Endothelial cell of umbilical vein (primary cell): ENCODE measurements at regions not wholly inside any gene's neighbourhood (a gene's known extent, or its start where the extent isn't known, plus 50 kb on each side); places are given as distances from the start of the nearest gene placed in this dataset.

Source experiments
- BruUV-seq: library from RNA; stranded (reverse); fragments of 400-500 nt; replicated peaks from 2 replicates; lab custom pipeline; 2021; lab: Mats Ljungman, UMichigan
- CTCF ChIA-PET: fragments of 300-600, 350-600 bp; sonication (Branson Sonifier 250); formaldehyde crosslinking; loops from one replicate; lab custom pipeline; 2021; ENCODE audit warnings: antibody characterized with exemption, inconsistent platforms; lab: Charles Lee
- POLR2A ChIA-PET: fragments of 300-600, 350-600 bp; sonication (Branson Sonifier 250); formaldehyde crosslinking; loops from one replicate; lab custom pipeline; 2021; ENCODE audit warnings: antibody characterized with exemption, inconsistent platforms; lab: Charles Lee
- DNase-seq: peaks from one replicate; pipeline ENCODE4 v3.0.0-alpha.2; 2011; ENCODE audit warnings: low read depth, low spot score
- FAIRE-seq: peaks from 2 replicates; lab custom pipeline; 2011; peaks lifted over from hg19 to GRCh38; lab: Jason Lieb, UNC
- H2AFZ ChIP-seq: 2 replicates; pipeline ENCODE4 v1.6.0; 2012; ENCODE audit warnings: low read depth, low read length, control low read depth, inconsistent platforms
- H3K27ac ChIP-seq: 2 replicates; pipeline ENCODE4 v1.5.1; 2011; ENCODE audit warnings: low read depth, mild to moderate bottlenecking, control low read depth, low read length, moderate library complexity; ENCODE audit not compliant: insufficient read depth
- H3K27me3 ChIP-seq, 2 experiments: 2 replicates each; pipeline versions ENCODE4 v1.6.0 to v1.6.1; 2011; ENCODE audit warnings: low read length in 2 of 2, mixed read lengths in 1 of 2; ENCODE audit not compliant: control insufficient read depth in 2 of 2, insufficient read depth in 2 of 2
- H3K36me3 ChIP-seq, 2 experiments: 2 replicates in 1 of 2; 3 replicates in 1 of 2; pipeline ENCODE4 v1.5.1; 2011; ENCODE audit warnings: low read length in 2 of 2, mild to moderate bottlenecking in 1 of 2, moderate library complexity in 1 of 2; ENCODE audit not compliant: control insufficient read depth in 2 of 2, insufficient read depth in 2 of 2; ENCODE audit errors: extremely low read depth in 1 of 2
- H3K4me1 ChIP-seq: 3 replicates; pipeline ENCODE4 v1.5.1; 2011; ENCODE audit warnings: mild to moderate bottlenecking, low read length; ENCODE audit not compliant: control insufficient read depth, insufficient read depth; ENCODE audit errors: extremely low read depth
- H3K4me2 ChIP-seq: 2 replicates; pipeline ENCODE4 v1.6.1; 2011; ENCODE audit warnings: low read length, control low read depth, mixed read lengths; ENCODE audit not compliant: insufficient read depth
- H3K4me3 ChIP-seq, 3 experiments: fragments of 200-600 bp in 1 of 3; sonication (generic), shearing (Covaris generic) in 1 of 3; replicated peaks in 1 of 3; 2 replicates each; pipeline ENCODE4 v1.5.1; 2011 to 2016; ENCODE audit warnings: control low read depth in 3 of 3, low read length in 3 of 3, mild to moderate bottlenecking in 2 of 3, inconsistent platforms in 1 of 3, low read depth in 1 of 3, moderate library complexity in 1 of 3; ENCODE audit not compliant: insufficient read depth in 1 of 3
- H3K79me2 ChIP-seq: 2 replicates; pipeline ENCODE4 v1.6.0; 2012; ENCODE audit warnings: low read length, inconsistent platforms; ENCODE audit not compliant: control insufficient read depth, insufficient read depth
- H3K9ac ChIP-seq: replicated peaks from 2 replicates; pipeline ENCODE3; 2011; ENCODE audit warnings: low read length, control low read depth; ENCODE audit not compliant: insufficient read depth; ENCODE audit errors: extremely low read depth
- H3K9me1 ChIP-seq: replicated peaks from 3 replicates; pipeline ENCODE4 v1.6.0; 2011; ENCODE audit warnings: mild to moderate bottlenecking, low read length; ENCODE audit not compliant: control insufficient read depth, insufficient read depth; ENCODE audit errors: extremely low read depth
- H3K9me3 ChIP-seq: replicated peaks from 2 replicates; pipeline ENCODE4 v1.5.1; 2012; ENCODE audit warnings: low read length, inconsistent platforms; ENCODE audit not compliant: control insufficient read depth, insufficient read depth
- H4K20me1 ChIP-seq: replicated peaks from 2 replicates; pipeline ENCODE3; 2011; ENCODE audit warnings: mild to moderate bottlenecking, low read length; ENCODE audit not compliant: control insufficient read depth, insufficient read depth; ENCODE audit errors: extremely low read depth
- CTCF ChIP-seq, 2 donors: IDR thresholded peaks; 1 replicate in 1 of 2; 2 replicates in 1 of 2; pipeline ENCODE4 v1.5.1; 2011; ENCODE audit warnings: low read length in 2 of 2, mild to moderate bottlenecking in 2 of 2, moderate library complexity in 2 of 2, control low read depth in 1 of 2, inconsistent platforms in 1 of 2, low read depth in 1 of 2; ENCODE audit not compliant: insufficient read depth in 1 of 2; ENCODE audit errors: extremely low read depth in 1 of 2
- EZH2 ChIP-seq: IDR thresholded peaks from 2 replicates; pipeline ENCODE4 v1.6.1; 2012; ENCODE audit warnings: borderline replicate concordance, low read depth, mild to moderate bottlenecking, moderate library complexity, low read length, inconsistent platforms; ENCODE audit not compliant: severe bottlenecking
- GATA2 ChIP-seq: IDR thresholded peaks from 2 replicates; pipeline ENCODE4 v1.7.0; 2011; ENCODE audit warnings: low read depth, mild to moderate bottlenecking, moderate library complexity, mixed read lengths, low read length; ENCODE audit not compliant: insufficient read length, insufficient read depth
- JUN ChIP-seq: IDR thresholded peaks from 2 replicates; pipeline ENCODE4 v1.6.1; 2011; ENCODE audit warnings: borderline replicate concordance, low read depth; ENCODE audit not compliant: insufficient read length, insufficient read depth
- MAX ChIP-seq: IDR thresholded peaks from 2 replicates; pipeline ENCODE4 v1.6.1; 2011; ENCODE audit not compliant: insufficient read depth, insufficient read length
- MYC ChIP-seq: IDR thresholded peaks from one replicate; pipeline ENCODE4 v1.6.1; 2011; ENCODE audit warnings: mild to moderate bottlenecking, low read depth, low read length
- POLR2A ChIP-seq: IDR thresholded peaks from 2 replicates; pipeline ENCODE4 v1.6.1; 2012; ENCODE audit warnings: low read depth, mild to moderate bottlenecking, control low read depth, low read length
- dilution Hi-C: fragments of 300-500 bp; cut with MboI; formaldehyde crosslinking; loops from one replicate; pipeline ENCODE4 v1.15.0; 2019; ENCODE audit warnings: low sequenced_read_pairs; ENCODE audit not compliant: extremely low pct_ligation_motif_present
- intact Hi-C: fragments of 100-400 bp; cut with micrococcal nuclease; formaldehyde crosslinking; loops from one replicate; pipeline ENCODE4 v1.10.0; 2022

- intact Hi-C loops = no loop called here
- no peaks in the 10 kb centered on the region for H3K36me3 ChIP-seq
- H4K20me1 ChIP-seq = no peaks in the 10 kb centered on the region
- H3K27ac ChIP-seq = no peak overlapping the region
- H3K4me3 ChIP-seq = no peak overlapping the region
- no peaks in the 10 kb centered on the region for H3K79me2 ChIP-seq
- dilution Hi-C loops = no loop called here
- H3K9me1 ChIP-seq = no peaks in the 10 kb centered on the region
- no peaks in the 10 kb centered on the region for H3K4me1 ChIP-seq
- no peak overlapping the region for H2AFZ ChIP-seq
- no peaks in the 10 kb centered on the region for H3K27me3 ChIP-seq
- DNase-seq = no peak
- ChIA-PET CTCF (no interaction called here), POLR2A (no interaction called here)
- TF ChIP-seq EZH2 = no peak
- no peak for TF ChIP-seq MAX
- TF ChIP-seq CTCF (IDR thresholded peaks at IDR 0.05; ENCODE audit: extremely low read depth in 1 of 2, insufficient read depth in 1 of 2, low read depth in 1 of 2, low read length in 2 of 2) = no peak
- no peak for TF ChIP-seq MYC
- TF ChIP-seq POLR2A = no peak
- no peak for TF ChIP-seq GATA2
- TF ChIP-seq JUN = no peak
- no TSS peak for BruUV-seq
- H3K9ac ChIP-seq = no peak overlapping the region
- FAIRE-seq = no peak
- H3K9me3 ChIP-seq = no peaks in the 10 kb centered on the region
- no peak overlapping the region for H3K4me2 ChIP-seq
Observed at GRCh38 chr2:16180631-16181030, 240.3 kb downstream of the MYCN start.
